ENCODE measurements at regions not wholly inside any gene's neighbourhood (a gene's known extent, or its start where the extent isn't known, plus 50 kb on each side); places are given as distances from the start of the nearest gene placed in this dataset.
A peak's percentile ranks its signal among the peaks of the same experiment; 100 is the strongest.
"Not testable (repeated sequence)": the region's sequence is repeated elsewhere in the genome, so short reads cannot be mapped to it uniquely, and the experiment has no call there.

DNA sequence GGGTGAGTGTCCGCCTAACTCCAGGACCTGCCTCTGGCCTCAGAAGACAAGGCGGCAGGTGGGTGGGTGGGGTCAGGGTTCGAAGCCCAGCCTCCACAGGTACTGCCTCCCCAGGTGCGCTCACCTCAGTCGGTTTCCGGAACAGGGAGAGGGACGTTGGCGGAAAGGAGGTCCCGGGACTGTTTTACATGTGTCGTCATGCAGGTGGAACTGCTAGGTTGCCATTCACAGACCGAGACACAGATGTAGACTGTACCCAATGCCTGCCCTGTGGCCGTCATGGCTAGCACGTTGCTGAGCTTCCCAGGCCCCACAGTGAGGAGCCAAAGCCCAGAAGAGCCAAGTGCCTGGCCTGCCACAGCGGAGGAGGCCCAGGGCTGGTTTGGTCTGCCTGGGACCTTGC lies 284.0 kb upstream of the HS6ST1 start:
- DNase-seq: no peak

DNA sequence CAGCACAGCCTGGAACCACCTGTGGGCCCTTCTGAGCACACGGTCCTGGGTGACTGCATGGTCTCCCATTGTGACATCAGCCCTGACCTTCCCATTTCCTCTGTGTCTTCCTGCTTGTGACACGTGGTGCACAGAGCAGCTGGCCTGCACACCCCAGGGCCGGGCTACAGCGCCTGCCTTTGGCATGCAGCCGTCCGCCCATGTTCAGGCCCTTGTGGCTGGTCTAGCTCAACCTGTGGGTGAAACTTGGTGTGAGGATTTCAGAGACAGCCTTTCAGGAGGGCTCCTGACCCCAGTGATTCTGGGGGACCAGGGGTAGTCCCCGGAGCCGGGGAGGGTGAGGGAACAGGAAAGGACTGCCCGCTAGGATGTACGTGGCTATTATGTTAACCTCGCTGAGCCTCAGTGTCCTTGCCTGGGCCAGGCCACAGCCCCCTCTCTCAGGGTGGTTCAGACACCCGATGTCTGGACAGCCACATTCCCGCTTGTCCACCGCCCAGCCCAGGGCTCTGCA lies 284.8 kb upstream of the HS6ST1 start:
- no peak for DNase-seq

DNA sequence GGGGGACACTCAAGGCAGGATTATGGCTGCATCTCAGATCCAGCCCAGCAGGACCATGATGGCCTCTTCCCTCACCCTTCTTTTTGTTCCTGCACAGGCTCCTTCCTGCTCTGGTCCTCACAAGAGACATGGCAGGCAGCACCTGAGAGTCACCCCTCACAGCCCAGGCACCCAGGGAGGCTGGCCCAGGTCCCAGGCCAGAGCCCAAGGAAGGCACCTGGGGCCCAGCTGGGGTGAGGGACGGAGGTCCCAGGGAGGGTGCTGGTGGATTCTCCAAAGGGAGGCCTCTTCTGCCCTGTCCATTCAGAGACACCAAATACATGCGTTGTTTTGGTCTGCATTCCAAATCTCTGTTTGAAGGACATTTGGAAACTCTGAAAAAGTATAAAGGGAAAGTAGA lies 285.4 kb upstream of the HS6ST1 start:
- DNase-seq: no peak

DNA sequence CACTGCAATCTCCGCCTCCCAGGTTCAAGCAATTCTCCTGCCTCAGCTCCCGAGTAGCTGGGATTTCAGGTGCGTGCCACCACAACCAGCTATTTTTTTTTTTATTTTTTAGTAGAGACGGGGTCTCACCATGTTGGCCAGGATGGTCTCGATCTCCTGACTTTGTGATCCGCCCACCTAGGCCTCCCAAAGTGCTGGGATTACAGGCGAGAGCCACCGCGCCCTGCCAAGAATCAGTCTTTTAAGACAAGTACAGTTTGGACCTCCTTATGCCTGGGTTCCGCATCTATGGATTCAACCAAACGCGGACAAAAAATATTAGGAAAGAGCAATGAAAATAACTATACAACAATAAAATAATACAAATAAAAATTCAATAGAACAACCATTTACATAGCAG lies 285.9 kb upstream of the HS6ST1 start:
- not testable (repeated sequence) for DNase-seq

DNA sequence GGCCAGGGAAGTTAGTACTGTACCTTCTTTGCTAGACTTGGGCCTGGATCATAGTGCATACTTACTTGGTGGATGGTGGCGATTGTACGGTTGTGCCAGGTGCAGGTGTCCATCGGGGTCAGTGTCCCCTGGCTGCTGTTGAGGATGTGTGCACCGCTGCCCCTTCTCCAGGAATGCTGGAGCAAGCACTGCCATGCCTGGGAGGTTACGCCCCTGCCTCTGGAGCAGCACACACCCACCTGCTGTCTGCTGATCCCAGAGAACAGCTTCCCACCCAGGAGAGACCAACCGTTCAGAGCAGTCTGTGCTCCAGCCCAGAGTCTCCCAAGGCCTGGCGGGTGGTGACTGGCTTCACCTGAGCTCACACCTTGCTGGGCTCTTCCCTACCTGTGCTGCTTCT lies 286.8 kb upstream of the HS6ST1 start:
- DNase-seq: no peak

DNA sequence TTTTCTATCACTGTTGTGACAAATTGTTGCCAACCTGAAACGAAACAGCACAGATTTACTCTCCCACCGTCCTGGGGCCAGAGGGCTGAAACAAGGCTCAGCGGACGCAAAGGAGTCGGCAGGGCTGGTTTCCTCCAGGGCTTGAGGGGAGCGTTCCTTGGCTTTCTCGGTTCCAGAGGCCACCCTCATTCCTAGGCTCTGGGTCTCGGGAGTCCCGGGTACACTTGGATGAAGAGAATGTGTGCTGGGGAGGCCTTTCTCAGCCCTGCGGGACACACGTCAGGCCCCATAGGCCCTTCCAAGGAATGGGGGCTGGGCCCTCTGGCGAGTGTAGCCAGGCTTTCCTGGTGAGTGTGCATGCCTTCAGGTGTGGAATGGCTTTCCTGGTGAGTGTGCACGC lies 287.3 kb upstream of the HS6ST1 start:
- DNase-seq: no peak

DNA sequence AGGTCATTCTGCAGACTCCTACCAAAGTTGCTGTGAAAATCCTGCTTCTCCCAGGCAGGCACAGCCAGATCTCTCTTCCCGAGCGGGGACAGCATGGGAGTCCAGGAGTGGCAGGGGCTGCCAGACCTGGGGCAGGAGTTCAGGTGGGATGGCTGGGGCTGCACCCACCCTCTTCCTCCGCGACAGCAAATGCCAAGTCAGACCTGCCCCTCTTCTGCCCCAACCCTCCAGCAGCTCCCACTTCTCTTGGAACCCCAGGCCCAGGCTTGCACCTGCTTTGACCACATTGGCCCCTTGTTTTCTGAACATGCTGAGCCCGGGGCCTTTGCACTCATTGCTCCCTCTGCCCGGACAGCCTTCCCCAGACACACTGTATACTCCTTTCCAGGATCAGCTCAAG lies 288.2 kb upstream of the HS6ST1 start:
- DNase-seq: no peak

DNA sequence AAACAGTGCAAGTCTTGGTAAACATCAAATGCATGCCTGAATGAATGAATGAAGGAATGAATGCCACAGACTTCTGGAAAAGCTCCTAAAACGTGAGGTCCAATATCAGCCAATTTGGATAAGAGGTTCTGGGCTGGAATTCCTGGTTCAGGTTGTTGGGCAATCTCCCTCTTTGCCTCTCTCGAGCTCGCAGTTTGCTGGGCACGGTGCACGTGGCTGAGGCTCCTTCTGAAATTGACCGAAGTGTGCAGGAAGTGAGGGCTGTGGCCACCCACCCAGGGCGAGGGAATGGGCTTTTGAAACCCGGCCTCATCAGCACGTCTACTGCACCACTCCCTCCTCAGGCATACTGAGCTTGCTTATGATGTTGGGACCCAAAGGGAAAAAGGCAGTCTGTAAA lies 288.8 kb upstream of the HS6ST1 start:
- no peak for DNase-seq

DNA sequence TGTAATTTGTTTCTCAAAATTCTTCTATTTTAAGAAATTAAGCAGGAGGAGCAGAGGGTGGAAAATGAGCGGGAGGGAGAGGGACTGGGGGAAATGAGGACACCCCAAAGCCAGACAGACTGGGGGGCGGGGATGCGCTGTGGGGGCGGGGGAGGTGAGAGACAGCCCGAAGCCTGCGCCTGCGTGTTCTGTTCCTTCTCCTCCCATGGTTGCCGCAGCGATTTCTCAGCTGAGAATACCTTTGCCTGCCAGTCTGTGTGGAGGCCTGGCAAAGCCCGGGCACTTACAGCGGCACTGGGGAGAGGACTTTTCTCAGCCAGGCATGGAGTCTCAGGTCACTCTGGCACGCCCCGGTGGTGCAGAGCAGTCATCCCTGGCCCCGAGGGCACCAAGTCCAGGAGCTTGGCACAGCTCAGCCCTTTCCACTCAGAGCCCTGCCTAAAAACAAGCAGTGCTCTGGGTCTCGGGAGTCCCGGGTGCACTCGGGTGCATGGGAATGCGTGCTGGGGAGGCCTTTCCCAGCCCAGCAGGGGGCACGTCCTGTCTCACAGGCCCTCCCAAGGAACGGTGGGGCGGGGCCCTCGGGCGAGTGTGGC lies 289.3 kb upstream of the HS6ST1 start:
- peak; percentile 10 for DNase-seq

DNA sequence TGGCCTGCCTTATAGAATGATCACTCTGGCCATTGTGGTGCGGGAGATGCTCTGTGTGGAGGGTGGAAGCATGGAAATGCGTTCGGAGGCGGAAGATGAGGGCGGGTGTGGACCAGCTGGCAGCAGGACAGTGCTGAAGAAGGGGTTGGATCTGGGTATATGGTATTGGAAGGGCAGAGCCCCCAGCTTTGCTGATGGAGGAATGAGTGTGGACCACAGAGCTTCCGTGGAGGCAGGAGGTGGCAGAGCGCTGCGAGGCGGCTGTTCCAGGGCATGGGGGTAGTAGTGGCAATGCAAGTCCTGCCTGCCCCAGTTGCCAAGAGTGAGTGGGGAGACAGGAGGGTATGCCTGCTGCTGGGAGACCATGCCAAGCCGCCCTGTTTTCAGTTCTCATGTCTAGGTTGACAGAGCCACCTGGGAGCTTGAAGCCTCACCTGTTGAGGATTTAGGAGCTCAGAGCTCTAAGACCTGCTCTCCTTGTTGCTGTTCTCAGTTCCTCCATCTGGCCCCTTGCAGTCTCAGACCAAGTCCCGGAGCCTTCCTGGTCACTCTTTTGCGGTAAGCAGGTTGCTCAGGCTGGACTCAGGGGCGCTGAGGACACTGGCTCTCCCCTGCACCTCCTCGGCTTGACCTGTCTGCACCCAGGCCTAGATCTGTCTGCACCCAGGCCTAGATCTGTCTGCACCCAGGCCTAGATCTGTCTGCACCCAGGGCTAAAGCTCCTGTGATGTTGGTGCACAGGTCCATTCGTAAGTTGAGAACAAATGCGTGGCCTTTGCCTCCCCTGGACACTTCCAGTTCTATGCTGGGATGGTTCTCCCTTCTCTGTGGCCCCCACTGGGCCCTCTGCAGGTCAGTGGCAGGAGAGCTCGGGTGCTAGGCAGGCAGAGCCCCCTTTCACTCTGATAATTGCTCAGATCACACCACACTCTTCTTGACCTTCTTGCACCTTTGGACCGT lies 290.5 kb upstream of the HS6ST1 start:
- no peak for DNase-seq

DNA sequence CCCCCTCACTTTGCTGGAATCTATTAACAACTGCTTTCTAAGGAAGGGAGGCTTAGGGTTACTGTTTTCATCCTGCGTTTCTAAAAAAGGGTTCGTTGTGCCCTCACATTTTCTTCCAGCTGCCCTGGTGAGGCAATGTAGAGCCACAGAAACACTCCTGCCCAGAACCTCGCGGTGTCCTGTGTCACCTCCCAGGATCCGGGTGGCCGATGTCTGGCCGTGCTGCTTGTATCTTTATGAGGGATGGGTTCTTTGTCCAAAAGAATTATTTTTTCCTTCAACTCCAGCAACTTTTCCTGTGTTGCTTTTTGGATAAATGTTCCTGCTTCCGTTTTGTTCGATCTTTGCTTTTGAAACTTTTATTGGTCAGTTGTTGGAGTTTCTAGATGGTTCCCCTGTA lies 291.8 kb upstream of the HS6ST1 start:
- no peak for DNase-seq

DNA sequence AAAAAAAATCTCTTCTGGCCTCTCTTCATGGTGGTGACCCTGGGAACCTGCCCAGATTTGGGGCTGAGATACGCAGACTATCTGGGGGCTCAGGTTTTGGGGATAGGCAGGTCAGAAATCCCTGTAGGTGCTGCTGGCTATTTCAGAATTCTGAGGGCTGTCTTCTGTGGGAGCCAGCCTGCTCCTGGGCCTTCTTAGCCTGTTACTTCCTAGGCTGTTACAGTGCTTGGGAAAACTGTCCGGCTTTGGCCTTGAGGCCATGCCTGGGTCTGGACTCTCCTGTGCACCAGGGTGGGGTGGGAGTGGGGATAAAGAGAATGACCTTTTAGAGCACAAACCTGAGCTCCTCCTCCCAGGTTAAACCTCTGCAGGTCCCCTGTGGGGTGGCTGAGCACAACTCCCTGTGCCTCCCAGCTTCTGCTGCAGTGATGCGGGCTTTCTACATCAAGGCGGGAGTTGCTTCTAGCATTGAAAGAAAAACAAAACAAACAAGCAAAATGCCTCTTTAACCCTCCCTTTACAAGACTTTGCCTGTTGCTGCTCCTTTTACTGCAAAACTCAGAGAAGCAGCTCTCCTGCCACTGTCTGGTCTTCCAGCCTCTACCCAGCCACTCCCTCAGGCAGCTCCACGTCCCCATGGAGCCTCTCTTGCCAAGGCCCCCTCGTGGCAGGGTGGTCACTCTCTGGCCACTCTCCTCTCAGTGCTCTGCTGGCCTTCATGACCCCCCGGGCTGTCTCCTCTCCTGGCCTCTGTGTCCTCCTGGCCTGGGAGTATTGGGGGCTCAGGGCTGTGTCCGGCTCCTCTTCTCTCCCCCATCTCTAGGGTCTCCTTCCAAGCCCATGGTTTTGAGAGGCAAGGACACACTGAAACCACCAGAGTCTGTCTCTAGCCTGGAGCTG lies 293.0 kb upstream of the HS6ST1 start:
- no peak for DNase-seq

DNA sequence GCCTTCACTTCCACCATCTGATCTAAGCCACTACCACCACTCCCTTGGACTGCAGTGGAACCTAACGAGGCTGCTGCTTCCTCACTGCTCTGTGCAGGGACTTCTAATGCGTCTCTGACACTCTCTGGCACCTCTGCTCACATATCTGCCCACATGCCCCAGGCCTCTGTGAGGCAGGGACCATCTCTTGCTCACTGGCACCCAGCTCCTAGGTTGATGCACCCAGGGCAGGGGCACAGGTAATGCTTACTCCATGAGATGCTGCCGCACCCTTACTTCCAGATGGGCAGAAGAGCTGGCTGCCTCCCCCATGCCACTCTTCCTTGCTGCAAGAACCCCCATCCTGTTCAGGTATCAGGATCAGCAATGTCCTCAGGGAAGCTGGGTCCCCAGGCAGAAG lies 294.0 kb upstream of the HS6ST1 start:
- DNase-seq: no peak

DNA sequence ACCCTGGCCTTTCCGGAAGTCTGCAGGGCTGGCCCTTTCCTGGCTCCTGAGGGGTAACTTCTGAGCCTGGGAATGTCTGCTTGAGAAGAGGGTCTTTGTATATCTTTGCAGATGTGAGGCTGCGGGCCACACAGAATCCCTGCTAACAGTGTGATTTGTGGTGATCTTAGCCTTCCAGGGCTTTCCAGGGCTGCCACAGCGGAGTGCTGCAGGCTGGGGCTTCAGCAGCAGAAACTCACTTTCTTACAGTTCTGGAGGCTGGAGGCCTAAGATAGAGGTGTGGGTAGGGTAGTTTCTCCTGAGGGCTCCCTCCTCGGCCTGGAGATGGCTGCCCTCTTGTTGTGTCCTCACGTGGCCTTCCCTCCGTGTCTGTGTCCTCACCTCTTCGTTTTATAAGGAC lies 294.7 kb upstream of the HS6ST1 start:
- DNase-seq: no peak

DNA sequence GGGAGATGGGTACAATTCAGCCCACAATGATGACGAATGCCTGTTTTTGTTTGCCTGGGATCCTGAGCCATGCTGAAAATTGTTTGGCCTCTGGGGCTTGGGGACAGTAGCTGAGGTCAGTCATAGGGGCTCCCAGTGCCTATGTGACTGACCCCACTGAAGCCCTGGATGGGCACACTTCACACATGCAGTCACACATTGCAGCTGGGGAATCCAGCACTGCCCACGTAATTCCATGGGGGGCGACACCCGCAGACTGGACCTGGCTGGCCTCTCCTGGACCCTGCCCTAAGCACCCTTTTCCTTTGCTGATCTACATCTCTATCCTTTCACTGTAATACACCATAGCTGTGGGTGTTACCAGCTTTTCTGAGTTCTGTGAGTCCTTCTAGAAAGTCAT lies 295.2 kb upstream of the HS6ST1 start:
- no peak for DNase-seq

DNA sequence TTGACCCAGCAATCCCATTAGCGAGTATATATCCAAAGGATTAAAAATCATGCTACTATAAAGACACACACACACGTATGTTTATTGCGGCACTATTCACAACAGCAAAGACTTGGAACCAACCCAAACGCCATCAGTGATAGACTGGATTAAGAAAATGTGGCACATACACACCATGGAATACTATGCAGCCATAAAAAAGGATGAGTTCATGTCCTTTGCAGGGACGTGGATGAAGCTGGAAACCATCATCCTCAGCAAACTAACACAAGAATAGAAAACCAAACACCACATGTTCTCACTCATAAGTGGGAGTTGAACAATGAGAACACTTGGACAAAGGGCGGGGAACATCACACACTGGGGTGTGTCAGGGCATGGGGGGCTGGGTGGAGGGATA lies 296.2 kb upstream of the HS6ST1 start:
- DNase-seq: not testable (repeated sequence)

DNA sequence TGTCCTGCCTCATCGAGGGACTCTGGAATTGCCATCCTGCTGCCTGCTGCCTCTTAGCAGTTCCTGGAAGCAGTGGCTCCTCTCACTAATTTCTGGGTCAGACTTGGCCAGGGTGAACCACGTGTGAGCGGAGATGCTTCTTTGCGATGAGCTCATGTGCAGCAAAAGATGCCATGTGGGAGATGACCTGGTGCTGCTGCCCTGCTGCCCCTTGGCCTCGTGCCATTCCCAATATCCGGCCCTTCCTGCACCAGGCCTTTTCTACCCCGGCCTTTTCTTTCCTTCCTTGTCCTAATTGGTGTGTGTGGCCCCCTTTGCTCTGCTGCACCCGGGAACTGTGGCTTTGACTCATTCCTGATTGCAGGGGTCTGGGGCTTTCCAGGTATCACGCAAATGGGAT lies 296.9 kb upstream of the HS6ST1 start:
- no peak for DNase-seq

DNA sequence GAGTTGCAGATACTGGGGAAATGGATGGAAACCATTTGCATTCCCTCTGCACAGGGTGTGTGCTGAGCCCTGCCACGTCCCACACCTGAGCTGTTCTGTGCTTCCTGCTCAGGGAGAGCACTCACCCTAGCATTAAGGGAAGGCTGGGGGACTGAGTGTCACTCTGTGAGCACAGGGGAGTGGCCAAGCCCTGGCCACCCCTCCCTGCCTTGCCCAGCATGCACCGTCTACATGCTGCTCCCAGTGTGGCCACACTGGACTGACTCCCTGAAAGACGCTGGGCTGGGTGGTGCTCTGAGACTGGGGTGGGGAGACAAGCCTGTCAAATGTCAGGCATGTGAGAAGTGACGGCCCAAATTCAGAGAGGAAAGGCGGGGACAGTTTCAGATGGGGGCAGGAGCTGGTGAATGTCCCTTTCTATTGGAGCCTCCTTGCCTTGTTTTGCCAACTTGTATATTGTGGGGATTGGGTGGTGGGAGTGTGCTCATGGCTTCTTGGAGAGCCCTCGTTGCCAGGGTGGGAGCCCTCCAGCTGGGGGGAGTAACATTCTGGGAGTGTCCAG lies 298.4 kb upstream of the HS6ST1 start:
- no peak for DNase-seq

DNA sequence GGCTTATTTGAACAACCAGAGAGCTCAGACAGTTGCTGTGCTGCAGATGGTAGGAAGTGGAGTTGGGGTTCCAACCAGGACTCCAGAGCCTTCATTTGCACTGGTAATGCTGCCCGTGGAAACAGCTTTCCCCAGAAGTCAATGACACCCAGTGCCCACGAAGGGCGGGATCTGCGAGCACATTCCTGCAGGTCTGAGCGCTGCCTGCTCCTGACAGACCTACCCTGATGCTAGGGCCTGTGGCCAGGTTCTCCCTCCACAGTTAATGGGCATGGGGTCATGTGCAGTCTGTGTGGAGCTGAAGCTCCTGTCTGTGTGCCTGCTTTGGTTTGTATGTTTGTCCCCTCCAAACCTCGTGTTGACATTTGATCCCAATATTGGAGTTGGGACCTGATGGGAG lies 299.0 kb upstream of the HS6ST1 start:
- DNase-seq: no peak

DNA sequence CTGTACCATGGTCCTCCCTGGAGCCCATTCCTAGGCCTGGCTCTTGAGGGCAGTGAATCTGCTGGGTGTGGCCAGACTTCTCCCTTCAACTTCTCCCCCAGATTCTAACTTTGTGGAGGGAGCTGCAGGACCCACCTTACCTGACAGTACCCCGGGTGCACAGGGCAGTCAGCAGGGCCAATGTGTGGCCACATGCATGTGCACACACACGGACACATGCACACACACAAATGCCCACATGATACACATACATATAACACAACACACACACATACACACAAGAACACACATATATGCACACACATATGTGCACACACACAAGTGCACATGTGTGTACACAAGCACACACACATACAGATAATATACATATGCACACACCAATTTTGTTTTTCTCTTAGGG lies 300.0 kb upstream of the HS6ST1 start:
- no peak for DNase-seq

DNA sequence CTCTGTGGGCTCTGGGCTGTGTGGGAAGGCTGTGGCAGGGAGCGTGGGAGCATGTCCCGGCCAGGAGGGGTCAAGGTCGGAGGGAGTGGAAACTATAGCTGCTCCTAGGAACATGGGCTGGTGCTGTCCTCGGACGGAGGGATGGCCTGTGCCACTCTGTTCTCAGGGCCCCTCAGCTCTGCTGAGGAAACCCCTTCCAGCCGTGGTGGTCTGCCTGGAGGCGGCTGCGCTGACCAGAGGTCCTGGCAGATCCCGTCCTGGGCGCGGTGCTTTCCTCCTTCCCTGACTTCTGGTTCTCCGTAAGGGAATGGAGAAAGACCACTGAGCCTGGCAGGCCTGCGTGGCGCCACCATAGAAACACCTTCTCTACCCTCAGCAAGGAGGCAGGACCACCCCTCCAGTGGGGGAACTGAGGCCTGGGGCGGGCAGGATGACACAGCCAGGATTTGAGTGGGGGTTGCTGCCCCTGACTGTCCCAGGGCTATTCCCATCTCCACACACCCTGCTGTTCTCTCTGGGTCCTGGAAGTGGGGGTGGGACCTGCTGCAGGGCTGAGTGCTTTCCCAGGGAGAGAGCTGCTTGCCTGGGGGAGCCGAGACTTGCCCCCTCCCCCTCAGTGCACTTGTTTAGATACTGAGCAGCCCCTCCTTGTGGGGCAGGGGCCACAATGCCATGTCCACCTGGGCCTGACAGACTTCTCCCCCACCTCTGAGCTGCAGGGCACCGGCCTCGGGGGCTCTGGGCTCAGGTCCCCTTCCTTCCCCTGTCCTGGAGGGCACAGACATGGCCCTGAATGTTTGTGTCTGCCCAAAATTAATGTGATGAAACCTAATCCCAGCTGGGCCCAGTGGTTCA lies 301.0 kb upstream of the HS6ST1 start:
- no peak for DNase-seq

DNA sequence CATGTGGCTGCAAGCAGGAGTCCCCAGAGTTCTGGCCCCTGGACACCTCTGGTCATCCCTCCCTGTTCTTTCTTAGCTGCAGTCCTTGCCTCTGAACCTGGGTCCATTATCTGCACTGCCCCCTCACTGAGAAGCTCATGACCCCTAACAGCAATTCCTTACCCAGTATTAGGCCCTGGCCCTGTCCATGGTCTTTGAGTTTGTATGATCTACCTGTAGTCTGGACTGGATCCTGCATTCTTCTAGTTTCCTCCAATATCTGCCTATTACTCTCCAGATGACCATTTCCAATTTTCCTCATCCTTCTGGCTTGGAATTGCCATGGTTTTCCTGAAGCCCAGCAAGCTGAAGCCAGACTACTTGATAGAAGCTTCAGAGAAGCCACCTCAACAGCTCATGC lies 302.4 kb upstream of the HS6ST1 start:
- DNase-seq: no peak
